Keratinocyte (primary cell): ENCODE measurements at regions not wholly inside any gene's neighbourhood (a gene's known extent, or its start where the extent isn't known, plus 50 kb on each side); places are given as distances from the start of the nearest gene placed in this dataset.

Experiments
- DNase-seq: peaks from one replicate; pipeline ENCODE4 v3.0.0-alpha.2; 2011; ENCODE audit warnings: low read depth, missing footprints, low spot score
- FAIRE-seq: peaks from 2 replicates; lab custom pipeline; 2011; peaks lifted over from hg19 to GRCh38; lab: Jason Lieb, UNC
- H2AFZ ChIP-seq: 2 replicates; pipeline ENCODE4 v1.6.0; 2012; ENCODE audit warnings: low read length, control low read depth, inconsistent platforms; ENCODE audit not compliant: control insufficient read depth
- H3K27ac ChIP-seq: 2 replicates; pipeline ENCODE4 v1.5.1; 2011; ENCODE audit warnings: low read length; ENCODE audit not compliant: control insufficient read depth, insufficient read depth
- H3K27me3 ChIP-seq: 3 replicates; pipeline ENCODE4 v1.6.0; 2011; ENCODE audit warnings: low read length; ENCODE audit not compliant: control insufficient read depth, insufficient read depth; ENCODE audit errors: extremely low read depth
- H3K36me3 ChIP-seq, 2 experiments: 2 replicates in 1 of 2; 3 replicates in 1 of 2; pipeline ENCODE4 v1.5.1; 2011; ENCODE audit warnings: low read length in 2 of 2, mild to moderate bottlenecking in 1 of 2; ENCODE audit not compliant: control insufficient read depth in 2 of 2, insufficient read depth in 2 of 2; ENCODE audit errors: extremely low read depth in 1 of 2
- H3K4me1 ChIP-seq: 3 replicates; pipeline ENCODE4 v1.5.1; 2011; ENCODE audit warnings: low read length; ENCODE audit not compliant: control insufficient read depth, insufficient read depth; ENCODE audit errors: extremely low read depth
- H3K4me2 ChIP-seq: 3 replicates; pipeline ENCODE4 v1.6.0; 2011; ENCODE audit warnings: low read depth, low read length; ENCODE audit not compliant: control insufficient read depth, insufficient read depth; ENCODE audit errors: extremely low read depth
- H3K4me3 ChIP-seq, 3 experiments: fragments of 200-600 bp in 1 of 3; sonication (generic) in 1 of 3; 2 replicates in 2 of 3; 3 replicates in 1 of 3; pipeline ENCODE4 v1.5.1; 2011 to 2016; ENCODE audit warnings: low read length in 3 of 3, mild to moderate bottlenecking in 3 of 3, control low read depth in 2 of 3, inconsistent platforms in 1 of 3, low read depth in 1 of 3, mixed read lengths in 1 of 3, mixed run types in 1 of 3, moderate library complexity in 1 of 3; ENCODE audit not compliant: control insufficient read depth in 2 of 3, insufficient read depth in 2 of 3; ENCODE audit errors: extremely low read depth in 1 of 3
- H3K79me2 ChIP-seq: 2 replicates; pipeline ENCODE4 v1.6.0; 2012; ENCODE audit warnings: low read length; ENCODE audit not compliant: control insufficient read depth, insufficient read depth
- H3K9ac ChIP-seq: 3 replicates; pipeline ENCODE4 v1.6.0; 2011; ENCODE audit warnings: low read length; ENCODE audit not compliant: control insufficient read depth, insufficient read depth; ENCODE audit errors: extremely low read depth
- H3K9me1 ChIP-seq: 3 replicates; pipeline ENCODE4 v1.6.0; 2011; ENCODE audit warnings: low read length; ENCODE audit not compliant: control insufficient read depth, insufficient read depth; ENCODE audit errors: extremely low read depth
- H3K9me3 ChIP-seq: 2 replicates; pipeline ENCODE4 v1.5.1; 2012; ENCODE audit warnings: low read depth, low read length; ENCODE audit not compliant: control insufficient read depth
- H4K20me1 ChIP-seq: 3 replicates; pipeline ENCODE4 v1.6.0; 2011; ENCODE audit warnings: low read length; ENCODE audit not compliant: control insufficient read depth, insufficient read depth; ENCODE audit errors: extremely low read depth
- CTCF ChIP-seq, 3 experiments: IDR thresholded peaks in 1 of 3; conservative IDR thresholded peaks in 1 of 3; optimal IDR thresholded peaks in 1 of 3; 2 replicates in 2 of 3; 3 replicates in 1 of 3; pipeline versions ENCODE3 to v1.5.1; 2011; ENCODE audit warnings: low read length in 3 of 3, mild to moderate bottlenecking in 3 of 3, moderate library complexity in 2 of 3, control low read depth in 1 of 3, inconsistent platforms in 1 of 3; ENCODE audit not compliant: insufficient read depth in 2 of 3; ENCODE audit errors: extremely low read depth in 1 of 3
- EZH2 ChIP-seq: IDR thresholded peaks from one replicate; pipeline ENCODE4 v1.6.1; 2012; ENCODE audit warnings: inconsistent platforms, mild to moderate bottlenecking, low read length, moderate library complexity
- dilution Hi-C: fragments of 300-500 bp; cut with MboI; formaldehyde crosslinking; loops from one replicate; pipeline ENCODE4 v1.7.0; 2020; ENCODE audit warnings: low sequenced_read_pairs; ENCODE audit not compliant: extremely low pct_ligation_motif_present

- dilution Hi-C loops, result no loop called here
- H3K9me3 ChIP-seq, result no peaks in the 10 kb centered on the region
- no peaks in the 10 kb centered on the region for H4K20me1 ChIP-seq
These were observed 157.6 kb downstream of the PDGFRA start for GRCh38 chr4:54386693-54387092.

GRCh38 chr4:54390670-54391069 is 161.6 kb downstream of the PDGFRA start:
- dilution Hi-C loops, result no loop called here

More at GRCh38 chr4:54386693-54387092, 157.6 kb downstream of the PDGFRA start:
- H3K4me2 ChIP-seq, result no peak overlapping the region
- H3K36me3 ChIP-seq, result no peaks in the 10 kb centered on the region
- no peak overlapping the region for H3K4me3 ChIP-seq
- no peaks in the 10 kb centered on the region for H3K79me2 ChIP-seq
- TF ChIP-seq CTCF (optimal IDR thresholded peaks at IDR 0.05 in 1 of 3, IDR thresholded peaks at IDR 0.05 in 1 of 3, conservative IDR thresholded peaks at IDR 0.05 in 1 of 3; ENCODE audit: extremely low read depth in 1 of 3, insufficient read depth in 2 of 3, low read length in 3 of 3) (no peak), EZH2 (no peak)
- FAIRE-seq (no peak), DNase-seq (no peak)
- H3K27me3 ChIP-seq, result no peaks in the 10 kb centered on the region
- H3K9me1 ChIP-seq, result no peaks in the 10 kb centered on the region
- H2AFZ ChIP-seq, result no peak overlapping the region
- H3K4me1 ChIP-seq, result no peaks in the 10 kb centered on the region
- H3K27ac ChIP-seq, result no peak overlapping the region
- H3K9ac ChIP-seq, result no peak overlapping the region

More at GRCh38 chr4:54390670-54391069, 161.6 kb downstream of the PDGFRA start:
- no peaks in the 10 kb centered on the region for H4K20me1 ChIP-seq
- H3K79me2 ChIP-seq, result no peaks in the 10 kb centered on the region
- FAIRE-seq (no peak), DNase-seq (no peak)
- H3K4me1 ChIP-seq, result no peaks in the 10 kb centered on the region
- H2AFZ ChIP-seq, result no peak overlapping the region
- H3K36me3 ChIP-seq, result no peaks in the 10 kb centered on the region
- H3K27ac ChIP-seq, result no peak overlapping the region
- no peak overlapping the region for H3K4me2 ChIP-seq
- H3K4me3 ChIP-seq, result no peak overlapping the region
- no peak for TF ChIP-seq CTCF (optimal IDR thresholded peaks at IDR 0.05 in 1 of 3, IDR thresholded peaks at IDR 0.05 in 1 of 3, conservative IDR thresholded peaks at IDR 0.05 in 1 of 3; ENCODE audit: extremely low read depth in 1 of 3, insufficient read depth in 2 of 3, low read length in 3 of 3)
- H3K9me1 ChIP-seq, result no peaks in the 10 kb centered on the region
- H3K9me3 ChIP-seq, result no peaks in the 10 kb centered on the region
- H3K27me3 ChIP-seq, result no peaks in the 10 kb centered on the region
- no peak overlapping the region for H3K9ac ChIP-seq
